HFFc6 (cell line): ENCODE measurements at regions not wholly inside any gene's neighbourhood (a gene's known extent, or its start where the extent isn't known, plus 50 kb on each side); places are given as distances from the start of the nearest gene placed in this dataset.
"Not testable (repeated sequence)": the region's sequence is repeated elsewhere in the genome, so short reads cannot be mapped to it uniquely, and the experiment has no call there.

Experiments
- DNase-seq: peaks from one replicate; pipeline ENCODE4 v3.0.0-alpha.2; 2018
- H3K27ac Mint-ChIP-seq: 2 replicates; pipeline ENCODE4 v1.8.0; 2020; ENCODE audit warnings: mild to moderate bottlenecking, mixed read lengths
- H3K27me3 Mint-ChIP-seq: 2 replicates; pipeline ENCODE4 v1.8.0; 2021; ENCODE audit warnings: mild to moderate bottlenecking, moderate library complexity, mixed read lengths; ENCODE audit not compliant: insufficient read depth
- H3K36me3 Mint-ChIP-seq: 2 replicates; pipeline ENCODE4 v1.8.0; 2021; ENCODE audit warnings: low read depth, mixed read lengths
- H3K4me1 Mint-ChIP-seq: 2 replicates; pipeline ENCODE4 v1.8.0; 2020; ENCODE audit warnings: low read depth, mixed read lengths
- H3K4me3 Mint-ChIP-seq: 2 replicates; pipeline ENCODE4 v1.8.0; 2020; ENCODE audit warnings: mild to moderate bottlenecking, moderate library complexity, mixed read lengths
- H3K9me3 Mint-ChIP-seq: 2 replicates; pipeline ENCODE4 v1.8.0; 2020; ENCODE audit warnings: mild to moderate bottlenecking, mixed read lengths
- CTCF ChIP-seq: fragments of 200-600 bp; sonication (generic); IDR thresholded peaks from 2 replicates; pipeline ENCODE4 v1.5.0; 2021; ENCODE audit warnings: antibody characterized with exemption, mild to moderate bottlenecking

- Mint-ChIP-seq H3K27ac (no peak overlapping the region), H3K36me3 (no peaks in the 10 kb centered on the region), H3K9me3 (peaks cover 20% of the 10 kb centered on the region), H3K4me1 (no peaks in the 10 kb centered on the region), H3K27me3 (no peaks in the 10 kb centered on the region), H3K4me3 (no peak overlapping the region)
- no peak for DNase-seq
- TF ChIP-seq CTCF: no peak
These were observed 405.8 kb upstream of the SLC39A10 start for GRCh38 chr2:195251214-195251613.

GRCh38 chr2:195238826-195239225 lies 418.2 kb upstream of the SLC39A10 start:
- no peak for DNase-seq
- no peaks in the 10 kb centered on the region for H3K27me3 Mint-ChIP-seq
- peaks cover 9% of the 10 kb centered on the region for H3K9me3 Mint-ChIP-seq
- TF ChIP-seq CTCF: no peak
- no peaks in the 10 kb centered on the region for H3K36me3 Mint-ChIP-seq
- H3K4me1 Mint-ChIP-seq: no peaks in the 10 kb centered on the region
- no peak overlapping the region for H3K27ac Mint-ChIP-seq
- H3K4me3 Mint-ChIP-seq: no peak overlapping the region

DNA sequence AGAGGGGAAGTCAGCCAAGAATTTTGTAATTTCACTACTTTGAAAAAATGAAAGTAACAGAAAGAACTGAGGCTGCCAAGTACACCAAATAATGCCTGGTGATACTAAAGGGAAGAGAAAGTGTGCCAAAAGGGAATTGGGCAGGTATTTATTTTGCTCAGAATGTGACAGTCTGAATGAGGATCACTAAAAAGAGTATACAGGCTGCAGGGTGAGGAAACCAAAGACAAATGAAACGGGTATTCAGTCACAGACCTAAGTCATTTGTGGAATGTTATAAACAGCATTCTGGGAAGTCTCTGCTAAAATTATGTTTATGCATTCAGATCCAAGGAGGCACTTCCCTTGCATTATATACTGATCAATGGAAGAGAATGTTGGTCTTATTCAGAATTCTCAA lies 418.6 kb upstream of the SLC39A10 start:
- Mint-ChIP-seq H3K36me3 (no peaks in the 10 kb centered on the region), H3K27ac (no peak overlapping the region), H3K27me3 (no peaks in the 10 kb centered on the region), H3K4me3 (no peak overlapping the region), H3K4me1 (no peaks in the 10 kb centered on the region), H3K9me3 (peaks cover 7% of the 10 kb centered on the region; the same call in 1 of the 2 replicates)
- TF ChIP-seq CTCF: no peak
- DNase-seq: no peak

DNA sequence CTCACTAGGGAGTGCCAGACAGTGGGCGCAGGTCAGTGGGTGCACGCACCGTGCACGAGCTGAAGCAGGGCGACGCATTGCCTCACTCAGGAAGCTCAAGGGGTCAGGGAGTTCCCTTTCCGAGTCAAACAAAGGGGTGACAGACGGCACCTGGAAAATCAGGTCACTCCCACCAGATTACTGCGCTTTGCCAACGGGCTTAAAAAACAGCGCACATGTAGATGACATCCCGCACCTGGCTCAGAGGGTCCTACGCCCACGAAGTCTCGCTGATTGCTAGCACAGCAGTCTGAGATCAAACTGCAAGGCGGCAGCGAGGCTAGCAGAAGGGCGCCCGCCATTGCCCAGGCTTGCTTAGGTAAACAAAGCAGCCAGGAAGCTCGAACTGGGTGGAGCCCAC lies 428.5 kb upstream of the SLC39A10 start:
- not testable (repeated sequence) for H3K27ac Mint-ChIP-seq, H3K4me1 Mint-ChIP-seq, H3K4me3 Mint-ChIP-seq, DNase-seq, H3K36me3 Mint-ChIP-seq, H3K27me3 Mint-ChIP-seq
- H3K9me3 Mint-ChIP-seq: peaks cover 25% of the 10 kb centered on the region

- no peak for TF ChIP-seq CTCF
- H3K4me1 Mint-ChIP-seq: no peaks in the 10 kb centered on the region
- H3K27ac Mint-ChIP-seq: no peak overlapping the region
- 0 out of 2 replicates have a peak, but pooled peaks cover 3% of the 10 kb centered on the region for H3K9me3 Mint-ChIP-seq
- no peak overlapping the region for H3K4me3 Mint-ChIP-seq
- DNase-seq: no peak
- H3K36me3 Mint-ChIP-seq: no peaks in the 10 kb centered on the region
- H3K27me3 Mint-ChIP-seq: no peaks in the 10 kb centered on the region
These were observed 443.0 kb upstream of the SLC39A10 start for GRCh38 chr2:195214072-195214471.

- Mint-ChIP-seq H3K27ac (no peak overlapping the region), H3K4me1 (no peaks in the 10 kb centered on the region), H3K4me3 (no peak overlapping the region), H3K27me3 (no peaks in the 10 kb centered on the region), H3K36me3 (no peaks in the 10 kb centered on the region), H3K9me3 (0 out of 2 replicates have a peak, but pooled peaks cover 3% of the 10 kb centered on the region)
- DNase-seq: no peak
- TF ChIP-seq CTCF: no peak
These were observed 444.4 kb upstream of the SLC39A10 start for GRCh38 chr2:195212586-195212985.
